ENCODE measurements at regions not wholly inside any gene's neighbourhood (a gene's known extent, or its start where the extent isn't known, plus 50 kb on each side); places are given as distances from the start of the nearest gene placed in this dataset.
"Not testable (repeated sequence)": the region's sequence is repeated elsewhere in the genome, so short reads cannot be mapped to it uniquely, and the experiment has no call there.

DNA sequence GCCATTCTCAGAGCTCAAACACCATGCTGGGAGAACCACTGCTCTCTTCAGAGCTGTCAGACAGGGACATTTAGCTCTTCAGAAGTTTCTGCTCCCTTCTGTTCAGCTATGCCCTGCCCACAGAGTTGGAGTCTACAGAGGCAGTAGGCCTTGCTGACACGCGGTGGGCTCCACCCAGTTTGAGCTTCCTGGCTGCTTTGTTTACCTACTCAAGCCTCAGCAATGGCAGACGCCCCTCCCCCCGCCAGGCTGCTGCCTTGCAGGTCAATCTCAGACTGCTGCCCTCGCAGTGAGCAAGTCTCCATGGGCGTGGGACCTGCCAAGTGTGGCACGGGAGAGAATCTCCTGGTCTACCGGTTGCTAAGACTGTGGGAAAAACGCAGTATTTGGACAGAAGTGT is 93.8 kb upstream of the ZC3H12A start:
- TF ChIP-seq, protein P1, sequence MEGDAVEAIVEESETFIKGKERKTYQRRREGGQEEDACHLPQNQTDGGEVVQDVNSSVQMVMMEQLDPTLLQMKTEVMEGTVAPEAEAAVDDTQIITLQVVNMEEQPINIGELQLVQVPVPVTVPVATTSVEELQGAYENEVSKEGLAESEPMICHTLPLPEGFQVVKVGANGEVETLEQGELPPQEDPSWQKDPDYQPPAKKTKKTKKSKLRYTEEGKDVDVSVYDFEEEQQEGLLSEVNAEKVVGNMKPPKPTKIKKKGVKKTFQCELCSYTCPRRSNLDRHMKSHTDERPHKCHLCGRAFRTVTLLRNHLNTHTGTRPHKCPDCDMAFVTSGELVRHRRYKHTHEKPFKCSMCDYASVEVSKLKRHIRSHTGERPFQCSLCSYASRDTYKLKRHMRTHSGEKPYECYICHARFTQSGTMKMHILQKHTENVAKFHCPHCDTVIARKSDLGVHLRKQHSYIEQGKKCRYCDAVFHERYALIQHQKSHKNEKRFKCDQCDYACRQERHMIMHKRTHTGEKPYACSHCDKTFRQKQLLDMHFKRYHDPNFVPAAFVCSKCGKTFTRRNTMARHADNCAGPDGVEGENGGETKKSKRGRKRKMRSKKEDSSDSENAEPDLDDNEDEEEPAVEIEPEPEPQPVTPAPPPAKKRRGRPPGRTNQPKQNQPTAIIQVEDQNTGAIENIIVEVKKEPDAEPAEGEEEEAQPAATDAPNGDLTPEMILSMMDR (IDR thresholded peaks at IDR 0.05; ENCODE audit: insufficient read depth, low read length, poor library complexity, severe bottlenecking), result not testable (repeated sequence)
- not testable (repeated sequence) for TF ChIP-seq EZH2phosphoT487 (conservative IDR thresholded peaks at IDR 0.05; ENCODE audit: low read length)

All from SU-DHL-6 (cell line).